PC-3 (cell line): ENCODE measurements at regions not wholly inside any gene's neighbourhood (a gene's known extent, or its start where the extent isn't known, plus 50 kb on each side); places are given as distances from the start of the nearest gene placed in this dataset.

Experiments used
- ATAC-seq: fragments of 200-7000 bp; cut with Tn5 transposase; 2 replicates; pipeline ENCODE4 v1.9.1; 2020; ENCODE audit warnings: mild to moderate bottlenecking, moderate library complexity
- BruUV-seq: library from RNA; stranded (reverse); fragments of 400-500 nt; replicated peaks from 2 replicates; lab custom pipeline; 2021; lab: Mats Ljungman, UMichigan
- CTCF ChIA-PET: fragments of 300-600 bp; sonication (Branson Sonifier 250); formaldehyde crosslinking; loops from one replicate; lab custom pipeline; 2022; ENCODE audit warnings: antibody characterized with exemption; lab: Charles Lee
- POLR2A ChIA-PET: fragments of 300-600 bp; sonication (Branson Sonifier 250); formaldehyde crosslinking; loops from one replicate; lab custom pipeline; 2022; ENCODE audit warnings: antibody characterized with exemption; ENCODE audit not compliant: unreplicated experiment; lab: Charles Lee
- DNase-seq: peaks from one replicate; pipeline ENCODE4 v3.0.0-alpha.2; 2015
- H2AFZ ChIP-seq: fragments of 300-600 bp; sonication (generic); 2 replicates; pipeline ENCODE4 v1.6.0; 2016; ENCODE audit warnings: antibody characterized with exemption, low read length
- H3F3A ChIP-seq: fragments of 300-600 bp; sonication (generic); one replicate; pipeline ENCODE4 v1.6.0; 2017; ENCODE audit warnings: antibody characterized with exemption, low read length, control low read depth, mild to moderate bottlenecking; ENCODE audit not compliant: unreplicated experiment
- H3K27ac ChIP-seq: fragments of 300-600 bp; sonication (generic); 2 replicates; pipeline ENCODE4 v1.5.1; 2016; ENCODE audit warnings: mild to moderate bottlenecking, low read length
- H3K27me3 ChIP-seq: fragments of 300-600 bp; sonication (generic); 2 replicates; pipeline ENCODE4 v1.6.1; 2016; ENCODE audit warnings: low read length, mixed read lengths
- H3K36me3 ChIP-seq: fragments of 300-600 bp; sonication (generic); 2 replicates; pipeline ENCODE4 v1.6.1; 2016; ENCODE audit warnings: low read depth, mixed run types, low read length, mixed read lengths
- H3K4me1 ChIP-seq: fragments of 300-600 bp; sonication (generic); 2 replicates; pipeline ENCODE4 v1.5.1; 2016; ENCODE audit warnings: low read length; ENCODE audit not compliant: insufficient read depth
- H3K4me2 ChIP-seq: fragments of 300-600 bp; sonication (generic); 2 replicates; pipeline ENCODE4 v1.6.0; 2016; ENCODE audit warnings: low read length
- H3K4me3 ChIP-seq: fragments of 300-600 bp; sonication (generic); 2 replicates; pipeline ENCODE4 v1.5.1; 2016; ENCODE audit warnings: mild to moderate bottlenecking, low read length, mixed read lengths
- H3K79me2 ChIP-seq: fragments of 300-600 bp; sonication (generic); 2 replicates; pipeline ENCODE4 v1.6.1; 2017; ENCODE audit warnings: low read length, mixed read lengths
- H3K9ac ChIP-seq: fragments of 300-600 bp; sonication (generic); 2 replicates; pipeline ENCODE4 v1.6.0; 2016; ENCODE audit warnings: mild to moderate bottlenecking, low read length
- H3K9me2 ChIP-seq: fragments of 300-600 bp; sonication (generic); replicated peaks from 2 replicates; pipeline ENCODE4 v1.6.1; 2016; ENCODE audit warnings: mixed run types, low read length, mixed read lengths
- H3K9me3 ChIP-seq: fragments of 300-600 bp; sonication (generic); 2 replicates; pipeline ENCODE4 v1.6.1; 2016; ENCODE audit warnings: low read length, mixed read lengths
- H4K20me1 ChIP-seq: fragments of 300-600 bp; sonication (generic); 2 replicates; pipeline ENCODE4 v1.6.1; 2016; ENCODE audit warnings: low read length, mixed read lengths
- EZH2 ChIP-seq: fragments of 300-600 bp; sonication (generic); IDR thresholded peaks from one replicate; pipeline ENCODE4 v1.6.1; 2017; ENCODE audit warnings: antibody characterized with exemption, mild to moderate bottlenecking, low read length; ENCODE audit not compliant: unreplicated experiment
- EZH2phosphoT487 ChIP-seq: fragments of 300-600 bp; sonication (generic); IDR thresholded peaks from 2 replicates; pipeline ENCODE4 v1.6.1; 2018; ENCODE audit warnings: mild to moderate bottlenecking, antibody characterized with exemption, low read length, borderline replicate concordance
- intact Hi-C: fragments of 100-400 bp; cut with micrococcal nuclease; formaldehyde crosslinking; loops from 2 replicates; pipeline ENCODE4 v1.9.0; 2023
- TF ChIP-seq, protein P1 (sequence below): fragments of 300-600 bp; sonication (generic); conservative IDR thresholded peaks from 2 replicates; pipeline ENCODE4 v1.5.1; 2017; ENCODE audit warnings: antibody characterized with exemption, low read depth, mild to moderate bottlenecking, low read length

DNA sequence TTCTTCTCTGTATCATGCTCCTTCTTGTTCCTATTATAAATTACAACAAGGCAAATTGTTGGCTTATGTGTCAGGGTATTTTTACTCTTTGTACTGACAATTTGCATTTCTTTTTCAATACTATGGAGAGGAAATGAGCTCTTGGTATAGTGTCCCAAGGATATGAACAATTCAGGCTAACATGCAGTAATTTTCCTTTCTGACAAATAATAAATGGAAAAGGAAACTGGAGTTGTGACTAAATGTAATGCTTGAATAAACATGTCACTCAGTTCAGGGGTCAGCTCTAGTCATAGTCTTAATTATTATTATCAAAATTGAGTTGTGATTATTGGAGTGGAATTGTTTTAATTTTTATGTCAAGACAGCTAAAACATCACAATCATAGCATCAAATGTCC is 256.0 kb upstream of the ZPLD1 start:
- Histone ChIP-seq H3K4me2 (peak overlapping the region; percentile 60; the same call in 1 of the 2 replicates), H3K4me1 (peaks cover 62% of the 10 kb centered on the region), H3F3A (peaks cover 7% of the 10 kb centered on the region), H3K79me2 (no peaks in the 10 kb centered on the region), H2AFZ (no peak overlapping the region), H3K27ac (peak overlapping the region; percentile 88), H3K9ac (peak overlapping the region; percentile 56), H3K9me2 (no peaks in the 10 kb centered on the region), H3K27me3 (no peaks in the 10 kb centered on the region), H3K36me3 (no peaks in the 10 kb centered on the region), H4K20me1 (no peaks in the 10 kb centered on the region), H3K4me3 (no peak overlapping the region), H3K9me3 (no peaks in the 10 kb centered on the region)
- ChIA-PET POLR2A (interaction anchor here (0.5 kb wide), 1 partner anchor 324 kb away, joined by 3 read pairs; no protein-coding TSS in a partner anchor), CTCF (interaction anchor here (0.6 to 1.1 kb wide), 2 partner anchors 46 to 89 kb away, joined by 3 read pairs; no protein-coding TSS in a partner anchor)
- DNase-seq (no peak), ATAC-seq (no peak)
- intact Hi-C loops = no loop called here
- BruUV-seq = no TSS peak
- TF ChIP-seq EZH2phosphoT487 (no peak), EZH2 (no peak)
- TF ChIP-seq, protein P1, sequence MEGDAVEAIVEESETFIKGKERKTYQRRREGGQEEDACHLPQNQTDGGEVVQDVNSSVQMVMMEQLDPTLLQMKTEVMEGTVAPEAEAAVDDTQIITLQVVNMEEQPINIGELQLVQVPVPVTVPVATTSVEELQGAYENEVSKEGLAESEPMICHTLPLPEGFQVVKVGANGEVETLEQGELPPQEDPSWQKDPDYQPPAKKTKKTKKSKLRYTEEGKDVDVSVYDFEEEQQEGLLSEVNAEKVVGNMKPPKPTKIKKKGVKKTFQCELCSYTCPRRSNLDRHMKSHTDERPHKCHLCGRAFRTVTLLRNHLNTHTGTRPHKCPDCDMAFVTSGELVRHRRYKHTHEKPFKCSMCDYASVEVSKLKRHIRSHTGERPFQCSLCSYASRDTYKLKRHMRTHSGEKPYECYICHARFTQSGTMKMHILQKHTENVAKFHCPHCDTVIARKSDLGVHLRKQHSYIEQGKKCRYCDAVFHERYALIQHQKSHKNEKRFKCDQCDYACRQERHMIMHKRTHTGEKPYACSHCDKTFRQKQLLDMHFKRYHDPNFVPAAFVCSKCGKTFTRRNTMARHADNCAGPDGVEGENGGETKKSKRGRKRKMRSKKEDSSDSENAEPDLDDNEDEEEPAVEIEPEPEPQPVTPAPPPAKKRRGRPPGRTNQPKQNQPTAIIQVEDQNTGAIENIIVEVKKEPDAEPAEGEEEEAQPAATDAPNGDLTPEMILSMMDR = no peak

DNA sequence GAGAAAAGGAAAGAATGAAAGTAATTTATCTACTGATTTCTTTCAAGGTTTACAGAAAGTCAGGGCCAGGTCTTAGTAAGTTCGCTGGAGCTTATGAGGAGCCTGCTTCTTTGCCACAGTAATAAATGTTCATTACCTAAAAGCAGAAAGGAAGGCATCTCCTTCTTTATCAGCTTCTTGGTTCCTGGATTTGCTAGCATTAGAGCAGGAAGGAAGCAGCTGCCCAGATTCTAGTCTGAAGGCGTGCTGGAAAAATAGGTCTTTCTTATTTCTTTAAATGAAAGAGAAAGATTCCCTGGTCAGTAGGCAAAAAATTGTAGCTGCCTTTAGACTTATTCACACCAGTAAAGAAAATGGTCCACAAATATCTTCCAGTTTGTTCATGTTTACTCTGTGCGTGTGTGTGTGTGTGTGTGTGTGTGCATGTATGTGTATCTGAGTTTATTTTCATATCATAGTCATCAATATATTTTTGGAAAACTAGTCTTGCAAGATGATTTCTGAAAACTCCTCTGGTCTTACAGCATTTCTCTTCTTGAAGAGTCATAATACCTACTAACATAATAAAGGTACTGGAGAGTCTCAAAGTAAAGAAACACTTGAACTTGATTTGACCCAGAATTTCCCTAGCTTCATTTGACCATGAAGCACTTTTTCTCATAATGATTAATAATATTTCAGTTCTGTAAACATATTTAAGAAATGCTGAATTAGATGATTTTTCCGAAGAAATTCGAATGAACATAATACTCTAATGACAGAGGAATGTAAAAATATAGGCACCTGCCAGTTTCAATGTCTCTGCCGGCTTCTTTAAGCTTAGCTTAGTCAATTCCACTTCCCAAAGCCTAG is 255.3 kb upstream of the ZPLD1 start:
- Histone ChIP-seq H3K4me1 (peaks cover 57% of the 10 kb centered on the region), H3K9ac (peak overlapping the region; percentile 56), H3K9me3 (no peaks in the 10 kb centered on the region), H3K9me2 (no peaks in the 10 kb centered on the region), H4K20me1 (no peaks in the 10 kb centered on the region), H3K79me2 (no peaks in the 10 kb centered on the region), H3K4me3 (peak overlapping the region; percentile 23; the same call in 1 of the 2 replicates), H3K27me3 (no peaks in the 10 kb centered on the region), H2AFZ (peak overlapping the region; percentile 25; the same call in 1 of the 2 replicates), H3K4me2 (peak overlapping the region; percentile 60), H3K36me3 (no peaks in the 10 kb centered on the region), H3F3A (peaks cover 7% of the 10 kb centered on the region), H3K27ac (peak overlapping the region; percentile 88)
- ATAC-seq (no peak; the same call in 1 of the 2 replicates), DNase-seq (peak; percentile 57)
- BruUV-seq = TSS peak; percentile 31
- TF ChIP-seq EZH2 (no peak), EZH2phosphoT487 (no peak)
- TF ChIP-seq, protein P1 = no peak
- intact Hi-C loops = no loop called here
- ChIA-PET POLR2A (interaction anchor here (0.5 to 0.7 kb wide), 2 partner anchors 13 to 325 kb away, joined by 3 read pairs; no protein-coding TSS in a partner anchor), CTCF (interaction anchor here (1.1 kb wide), 1 partner anchor 90 kb away, joined by 3 read pairs; no protein-coding TSS in a partner anchor)
